GM18508 (cell line): ENCODE measurements at regions not wholly inside any gene's neighbourhood (a gene's known extent, or its start where the extent isn't known, plus 50 kb on each side); places are given as distances from the start of the nearest gene placed in this dataset.
"Not testable (repeated sequence)": the region's sequence is repeated elsewhere in the genome, so short reads cannot be mapped to it uniquely, and the experiment has no call there.

ENCODE experiments used
- ATAC-seq: cut with Tn5 transposase; IDR thresholded peaks from one replicate; pipeline ENCODE4 v1.9.1; 2021; ENCODE audit warnings: moderate number of reproducible peaks; ENCODE audit not compliant: insufficient read depth, unreplicated experiment

DNA sequence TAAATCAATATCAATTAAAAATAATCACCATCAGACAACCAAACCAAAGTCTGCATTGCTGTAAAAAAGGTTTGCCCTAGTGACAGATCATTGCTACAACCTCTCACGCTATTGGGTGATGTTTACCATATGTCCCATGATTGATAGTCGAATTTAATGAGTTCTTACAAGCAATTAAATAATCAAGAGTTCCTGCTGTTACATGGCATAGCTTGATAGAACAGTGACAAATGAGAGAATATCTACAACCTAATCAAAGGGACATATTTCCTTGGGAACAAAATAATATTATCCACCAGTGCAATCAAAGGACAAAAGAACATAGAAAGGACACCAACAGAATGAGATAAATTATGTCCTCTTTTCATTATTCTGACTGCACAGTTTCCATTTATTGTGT is 387.4 kb downstream of the ETV1 start:
- no peak for ATAC-seq

DNA sequence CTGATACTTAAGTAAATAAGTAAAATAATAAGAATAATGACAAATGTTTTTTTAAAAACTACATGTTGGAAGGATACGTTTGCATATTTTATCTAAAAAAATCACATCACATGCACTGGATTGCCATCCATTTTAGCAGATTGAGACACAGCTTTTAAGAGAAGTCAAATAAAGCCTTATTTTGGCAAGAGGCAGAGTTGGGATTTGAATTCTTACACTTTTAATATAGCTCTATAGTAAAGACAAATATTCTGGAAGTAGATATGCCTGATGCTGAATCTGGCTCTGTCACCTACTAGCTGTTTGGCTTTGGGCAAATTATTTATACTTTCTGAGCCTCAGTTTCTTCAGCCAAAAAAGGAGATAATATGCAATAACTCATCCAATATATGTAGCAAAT is 386.4 kb downstream of the ETV1 start:
- no peak for ATAC-seq

GRCh38 chr7:13603661-13604060 is 385.8 kb downstream of the ETV1 start:
- ATAC-seq = no peak

- no peak for ATAC-seq
Measured at GRCh38 chr7:13604178-13604577, 385.3 kb downstream of the ETV1 start.

DNA sequence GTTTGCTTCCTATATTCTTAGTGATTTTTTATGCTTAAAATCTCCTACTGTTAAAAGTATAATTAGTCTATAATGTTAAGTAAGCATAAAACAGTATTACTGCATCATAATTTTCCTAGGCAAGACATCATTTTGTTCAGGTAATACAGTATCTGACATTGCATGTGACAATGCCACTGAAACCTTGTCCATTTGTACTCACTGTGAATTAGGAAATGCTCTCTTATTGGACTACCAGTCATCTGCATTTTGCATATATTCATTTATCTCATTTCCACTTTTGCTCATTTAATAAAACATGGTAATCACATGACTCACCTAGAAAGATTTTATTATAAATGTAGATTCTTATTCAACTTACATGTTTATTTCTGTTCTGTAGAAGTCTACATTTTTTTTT is 379.1 kb downstream of the ETV1 start:
- no peak for ATAC-seq

GRCh38 chr7:13615679-13616078 is 373.8 kb downstream of the ETV1 start:
- no peak for ATAC-seq

DNA sequence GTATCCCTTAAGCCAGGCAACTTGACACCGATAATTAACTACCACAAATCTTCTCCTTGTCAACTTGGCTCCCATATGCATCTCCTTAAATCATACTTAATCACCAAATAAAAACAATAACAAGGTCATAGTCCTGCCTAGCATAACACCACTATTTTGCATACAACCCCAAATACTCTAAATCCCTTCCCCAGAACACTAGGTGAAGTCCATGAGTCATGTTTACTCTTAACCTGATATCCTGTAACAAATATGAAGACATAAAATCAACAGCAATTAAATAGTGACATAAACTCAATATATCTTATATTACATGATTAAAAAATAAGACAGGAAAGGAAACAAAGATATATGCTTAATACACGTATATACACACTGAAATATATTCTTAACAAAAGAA is 362.0 kb downstream of the ETV1 start:
- no peak for ATAC-seq

GRCh38 chr7:13628239-13629001 is 361.0 kb downstream of the ETV1 start:
- no peak for ATAC-seq

- ATAC-seq = not testable (repeated sequence)
Measured at GRCh38 chr7:13631207-13632049, 358.0 kb downstream of the ETV1 start.

- ATAC-seq = no peak
Measured at GRCh38 chr7:13633857-13634256, 355.6 kb downstream of the ETV1 start.

DNA sequence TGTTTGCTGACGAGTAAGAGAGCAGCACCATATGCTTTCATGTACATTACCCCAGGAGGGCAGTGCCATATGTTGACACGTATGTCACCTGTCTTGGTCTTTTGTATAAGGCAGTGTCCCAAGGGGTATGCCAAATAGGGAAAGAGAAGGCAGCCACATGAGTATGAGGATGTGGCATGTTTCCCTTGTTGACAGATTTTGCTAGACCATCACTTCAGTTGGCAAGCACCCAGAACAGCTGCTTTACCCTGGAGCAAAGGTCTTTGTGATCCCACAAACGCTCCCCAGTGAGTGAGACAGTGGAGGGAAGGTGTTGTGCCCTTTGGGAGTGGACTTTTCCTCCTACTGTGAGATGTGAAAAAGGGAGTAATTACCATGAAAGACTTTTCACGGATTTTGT is 350.1 kb downstream of the ETV1 start:
- no peak for ATAC-seq

- ATAC-seq = no peak
Measured at GRCh38 chr7:13641714-13642113, 347.8 kb downstream of the ETV1 start.

GRCh38 chr7:13651167-13651566 is 338.3 kb downstream of the ETV1 start:
- ATAC-seq = no peak

DNA sequence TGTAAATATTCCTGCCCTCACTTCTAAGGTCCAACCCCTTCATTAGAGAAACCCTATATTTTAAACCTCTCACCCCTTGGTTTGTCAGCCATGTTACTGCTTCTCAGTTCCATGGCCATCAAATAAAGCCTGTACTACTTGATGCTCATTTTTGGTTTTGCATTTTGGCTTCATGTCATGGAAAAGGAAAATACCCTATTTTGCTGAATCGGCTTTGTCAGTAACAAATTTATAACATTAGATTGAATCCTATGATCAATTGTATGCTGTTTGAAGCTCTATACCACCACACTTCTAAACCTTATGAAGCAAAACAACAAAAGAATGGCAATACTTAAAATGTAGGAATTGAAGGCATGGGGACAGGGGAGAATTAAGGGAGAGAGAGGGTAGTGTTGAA is 333.1 kb downstream of the ETV1 start:
- no peak for ATAC-seq

GRCh38 chr7:13673290-13673689 is 316.2 kb downstream of the ETV1 start:
- no peak for ATAC-seq

DNA sequence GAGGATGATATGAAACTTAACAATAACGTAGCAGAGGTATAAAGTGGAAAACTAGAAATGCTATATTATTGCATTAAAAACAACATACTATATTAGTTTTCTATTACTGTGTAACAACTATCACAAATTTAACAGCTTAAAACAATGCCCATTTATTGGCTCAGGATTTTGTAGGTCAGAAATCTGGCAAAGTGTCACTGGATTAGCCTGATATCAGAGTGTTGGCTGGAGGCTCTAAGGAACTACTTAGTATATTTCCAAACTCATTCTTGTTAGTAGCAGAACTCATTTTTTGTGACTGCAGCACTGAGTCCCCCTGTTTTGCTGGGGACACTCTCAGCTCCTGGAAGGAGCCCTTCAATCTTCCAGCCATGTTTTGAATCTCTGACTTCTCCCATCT is 306.8 kb downstream of the ETV1 start:
- ATAC-seq = no peak

- ATAC-seq = no peak
Measured at GRCh38 chr7:13687500-13687899, 302.0 kb downstream of the ETV1 start.

- no peak for ATAC-seq
Measured at GRCh38 chr7:13692548-13692947, 296.9 kb downstream of the ETV1 start.

GRCh38 chr7:13702251-13702650 is 287.2 kb downstream of the ETV1 start:
- ATAC-seq = no peak

DNA sequence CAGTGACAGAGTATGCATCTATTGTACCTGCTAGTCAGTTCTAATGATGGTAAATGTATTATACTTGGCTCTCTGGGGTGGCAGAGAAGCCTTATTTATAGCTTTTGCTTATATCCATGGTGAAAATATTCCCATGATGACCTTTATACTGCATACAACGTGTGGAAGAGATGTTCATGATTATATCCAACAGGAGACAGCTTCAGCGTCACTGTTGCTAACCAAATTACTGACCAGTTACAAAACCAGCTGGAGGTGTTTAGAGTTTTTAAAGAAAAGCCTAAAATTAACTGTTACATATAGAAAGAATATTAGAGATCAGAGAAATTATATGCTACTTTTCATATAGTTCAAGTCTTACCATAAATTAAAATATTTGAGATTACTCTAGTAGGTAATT is 280.8 kb downstream of the ETV1 start:
- ATAC-seq = no peak

DNA sequence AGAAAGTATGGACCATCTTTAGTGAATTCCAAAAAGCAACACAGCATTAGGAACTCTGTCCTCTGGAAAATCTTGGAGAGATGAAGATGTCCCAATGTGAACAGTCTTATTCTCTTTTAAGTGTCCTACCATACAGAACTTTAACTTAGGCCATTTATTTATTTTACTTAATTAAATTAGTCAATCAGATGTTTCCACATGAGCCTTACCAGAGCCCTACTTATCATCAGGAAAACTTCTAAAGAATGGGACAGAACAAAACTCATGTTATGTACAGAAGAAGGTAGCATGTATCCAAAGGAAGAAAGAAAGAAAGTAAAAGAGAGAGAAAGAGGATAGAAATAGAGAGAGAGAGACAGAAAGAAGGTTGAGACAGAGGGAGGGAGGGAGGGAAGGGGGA is 276.4 kb downstream of the ETV1 start:
- no peak for ATAC-seq

GRCh38 chr7:13715534-13715933 is 273.9 kb downstream of the ETV1 start:
- no peak for ATAC-seq
